GM18907 (cell line): ENCODE measurements at regions not wholly inside any gene's neighbourhood (a gene's known extent, or its start where the extent isn't known, plus 50 kb on each side); places are given as distances from the start of the nearest gene placed in this dataset.

Experiments
- ATAC-seq: cut with Tn5 transposase; IDR thresholded peaks from one replicate; pipeline ENCODE4 v1.9.1; 2021; ENCODE audit warnings: mild to moderate bottlenecking, moderate library complexity; ENCODE audit not compliant: unreplicated experiment

GRCh38 chr10:53025172-53025711 lies 252.7 kb upstream of the MBL2 start:
- peak; percentile 59 for ATAC-seq

GRCh38 chr10:53023411-53023810 lies 250.8 kb upstream of the MBL2 start:
- no peak for ATAC-seq

GRCh38 chr10:53022611-53023088 lies 250.1 kb upstream of the MBL2 start:
- ATAC-seq, result no peak

GRCh38 chr10:53013201-53013810 lies 240.7 kb upstream of the MBL2 start:
- ATAC-seq, result peak; percentile 75

- no peak for ATAC-seq
Observed at GRCh38 chr10:53009961-53010907, 237.7 kb upstream of the MBL2 start.

GRCh38 chr10:53007527-53007842 lies 234.9 kb upstream of the MBL2 start:
- ATAC-seq, result no peak

GRCh38 chr10:53006663-53007526 lies 234.3 kb upstream of the MBL2 start:
- ATAC-seq, result no peak

- no peak for ATAC-seq
Observed at GRCh38 chr10:53005612-53006345, 233.2 kb upstream of the MBL2 start.

- ATAC-seq, result no peak
Observed at GRCh38 chr10:53003094-53003493, 230.5 kb upstream of the MBL2 start.

GRCh38 chr10:52999681-53000080 lies 227.1 kb upstream of the MBL2 start:
- ATAC-seq, result no peak

- ATAC-seq, result no peak
Observed at GRCh38 chr10:52999258-52999657, 226.7 kb upstream of the MBL2 start.

GRCh38 chr10:52997007-52997406 lies 224.4 kb upstream of the MBL2 start:
- ATAC-seq, result no peak

- ATAC-seq, result no peak
Observed at GRCh38 chr10:52994370-52994769, 221.8 kb upstream of the MBL2 start.

GRCh38 chr10:52993109-52993508 lies 220.5 kb upstream of the MBL2 start:
- ATAC-seq, result no peak

- ATAC-seq, result no peak
Observed at GRCh38 chr10:52992567-52992966, 220.0 kb upstream of the MBL2 start.

GRCh38 chr10:52988923-52989322 lies 216.3 kb upstream of the MBL2 start:
- ATAC-seq, result no peak

GRCh38 chr10:52986125-52986524 lies 213.5 kb upstream of the MBL2 start:
- ATAC-seq, result no peak

- no peak for ATAC-seq
Observed at GRCh38 chr10:52984169-52984568, 211.6 kb upstream of the MBL2 start.

- ATAC-seq, result no peak
Observed at GRCh38 chr10:52979295-52979990, 206.9 kb upstream of the MBL2 start.

GRCh38 chr10:52977581-52977980 lies 205.0 kb upstream of the MBL2 start:
- no peak for ATAC-seq
